Subcutaneous abdominal adipose tissue (tissue), 5 donors: ENCODE measurements at regions not wholly inside any gene's neighbourhood (a gene's known extent, or its start where the extent isn't known, plus 50 kb on each side); places are given as distances from the start of the nearest gene placed in this dataset.

Source experiments
- H3K27ac ChIP-seq: one replicate; pipeline ENCODE4 v1.7.0; 2013; ENCODE audit warnings: low read depth, mild to moderate bottlenecking, inconsistent platforms, low read length, moderate library complexity
- H3K27me3 ChIP-seq, 5 donors: one replicate each; pipeline ENCODE4 v1.7.0; 2013; ENCODE audit warnings: low read length in 5 of 5, inconsistent platforms in 1 of 5; ENCODE audit not compliant: control insufficient read depth in 5 of 5, insufficient read depth in 4 of 5
- H3K36me3 ChIP-seq, 5 donors: one replicate each; pipeline ENCODE4 v1.7.0; 2013; ENCODE audit warnings: low read length in 5 of 5; ENCODE audit not compliant: control insufficient read depth in 5 of 5, insufficient read depth in 5 of 5
- H3K4me1 ChIP-seq, 5 donors: one replicate each; pipeline ENCODE4 v1.7.0; 2013; ENCODE audit warnings: low read length in 5 of 5, mild to moderate bottlenecking in 3 of 5, moderate library complexity in 1 of 5; ENCODE audit not compliant: control insufficient read depth in 5 of 5, insufficient read depth in 5 of 5
- H3K4me3 ChIP-seq, 5 donors: one replicate each; pipeline ENCODE4 v1.7.0; 2013; ENCODE audit warnings: low read length in 5 of 5, low read depth in 1 of 5
- H3K9ac ChIP-seq, 5 donors: one replicate each; pipeline ENCODE4 v1.7.0; 2013; ENCODE audit warnings: low read length in 5 of 5, mild to moderate bottlenecking in 4 of 5, moderate library complexity in 3 of 5
- H3K9me3 ChIP-seq, 5 donors: one replicate each; pipeline ENCODE4 v1.7.0; 2013; ENCODE audit warnings: low read length in 5 of 5; ENCODE audit not compliant: control insufficient read depth in 5 of 5
- donor health status: healthy.
- donor health status: healthy.
- donor health status: healthy.
- donor health status: healthy.
- donor health status: healthy.

DNA sequence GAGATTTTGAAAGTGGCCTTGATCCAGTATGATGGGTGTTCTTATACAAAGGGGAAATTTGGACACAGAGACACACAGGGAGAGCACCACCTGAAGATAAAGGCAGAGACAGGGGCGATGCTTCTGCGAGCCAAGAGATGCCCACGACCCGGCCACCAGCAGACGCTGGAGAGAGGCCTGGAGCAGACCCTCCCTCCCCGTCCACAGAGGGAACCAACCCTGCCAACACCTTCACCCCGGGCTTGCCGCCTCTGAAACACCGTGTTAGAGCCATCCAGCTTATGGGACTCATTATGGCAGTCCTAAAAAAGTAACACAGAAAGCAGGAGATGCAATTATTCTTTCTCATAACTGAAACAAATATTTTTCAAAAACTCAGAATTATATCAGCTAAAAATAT is 303.3 kb upstream of the SHH start:
- H3K4me1 ChIP-seq = no peaks in the 10 kb centered on the region
- H3K27me3 ChIP-seq = peaks cover 0 to 2% (median 0%) of the 10 kb centered on the region in 5 donors
- no peak overlapping the region for H3K4me3 ChIP-seq
- H3K9me3 ChIP-seq = no peaks in the 10 kb centered on the region
- H3K9ac ChIP-seq = no peak overlapping the region
- no peaks in the 10 kb centered on the region for H3K36me3 ChIP-seq
- no peak overlapping the region for H3K27ac ChIP-seq

DNA sequence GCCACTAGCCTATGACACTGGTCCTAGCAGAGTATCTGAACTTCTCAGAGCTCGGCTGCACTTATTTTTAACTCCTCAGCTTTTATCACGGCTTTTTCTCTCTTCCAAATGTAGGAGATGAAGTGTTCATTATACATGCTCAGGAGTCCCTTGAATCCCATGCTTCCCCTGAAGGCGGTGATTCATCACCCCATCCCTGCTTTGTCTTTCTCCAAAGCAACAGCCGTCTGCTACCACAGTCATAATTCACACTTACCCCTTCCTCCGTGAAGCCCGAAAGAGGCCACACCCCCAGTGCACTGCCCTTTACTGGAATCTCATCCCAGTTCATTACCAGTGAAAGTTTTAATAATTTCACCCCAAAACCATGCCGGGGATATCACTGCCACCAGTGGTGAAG is 301.5 kb upstream of the SHH start:
- no peak overlapping the region for H3K9ac ChIP-seq
- no peak overlapping the region for H3K27ac ChIP-seq
- no peaks in the 10 kb centered on the region for H3K36me3 ChIP-seq

DNA sequence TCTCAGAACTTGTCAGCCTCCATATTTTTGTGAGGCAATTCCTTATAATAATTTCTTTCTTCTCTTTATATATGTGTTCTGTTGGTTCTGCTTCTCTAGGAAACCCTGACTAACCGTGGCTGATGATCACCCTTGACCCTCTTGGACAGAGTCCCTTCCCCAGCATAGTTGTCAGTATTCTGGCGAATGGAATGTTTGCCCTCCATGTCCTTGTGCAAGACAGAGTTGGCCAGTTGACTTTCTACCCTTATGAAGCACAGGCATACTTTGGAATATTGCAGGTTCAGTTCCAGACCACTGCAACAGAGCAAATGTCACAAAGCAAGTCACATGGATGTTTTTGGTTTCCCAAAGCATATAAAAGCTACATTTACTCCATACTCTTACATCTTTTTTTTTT is 297.7 kb upstream of the SHH start:
- no peaks in the 10 kb centered on the region for H3K36me3 ChIP-seq
- H3K4me1 ChIP-seq = peaks cover 0 to 6% (median 2%) of the 10 kb centered on the region in 5 donors
- no peaks in the 10 kb centered on the region for H3K27me3 ChIP-seq
- no peak overlapping the region for H3K9ac ChIP-seq
- no peaks in the 10 kb centered on the region for H3K9me3 ChIP-seq
- H3K27ac ChIP-seq = no peak overlapping the region
- H3K4me3 ChIP-seq = no peak overlapping the region

More for the DNA sequence above, 301.5 kb upstream of the SHH start:
- H3K27me3 ChIP-seq = no peaks in the 10 kb centered on the region
- no peaks in the 10 kb centered on the region for H3K9me3 ChIP-seq
- H3K4me1 ChIP-seq = peaks cover 0 to 6% (median 2%) of the 10 kb centered on the region in 5 donors
- no peak overlapping the region for H3K4me3 ChIP-seq

GRCh38 chr7:156109076-156109475 is 296.8 kb upstream of the SHH start:
- H3K4me3 ChIP-seq = no peak overlapping the region

GRCh38 chr7:156107957-156108356 is 295.7 kb upstream of the SHH start:
- peaks cover 0 to 2% (median 0%) of the 10 kb centered on the region in 5 donors for H3K27me3 ChIP-seq
- no peak overlapping the region for H3K4me3 ChIP-seq
- H3K4me1 ChIP-seq = peaks cover 0 to 6% (median 2%) of the 10 kb centered on the region in 5 donors
- H3K9ac ChIP-seq = no peak overlapping the region
- no peak overlapping the region for H3K27ac ChIP-seq
- H3K36me3 ChIP-seq = no peaks in the 10 kb centered on the region
- H3K9me3 ChIP-seq = no peaks in the 10 kb centered on the region

More at GRCh38 chr7:156109076-156109475, 296.8 kb upstream of the SHH start:
- Histone ChIP-seq H3K27ac (no peak overlapping the region), H3K9ac (no peak overlapping the region), H3K4me1 (peaks cover 0 to 6% (median 2%) of the 10 kb centered on the region in 5 donors), H3K36me3 (no peaks in the 10 kb centered on the region), H3K27me3 (peaks cover 0 to 2% (median 0%) of the 10 kb centered on the region in 5 donors), H3K9me3 (no peaks in the 10 kb centered on the region)

DNA sequence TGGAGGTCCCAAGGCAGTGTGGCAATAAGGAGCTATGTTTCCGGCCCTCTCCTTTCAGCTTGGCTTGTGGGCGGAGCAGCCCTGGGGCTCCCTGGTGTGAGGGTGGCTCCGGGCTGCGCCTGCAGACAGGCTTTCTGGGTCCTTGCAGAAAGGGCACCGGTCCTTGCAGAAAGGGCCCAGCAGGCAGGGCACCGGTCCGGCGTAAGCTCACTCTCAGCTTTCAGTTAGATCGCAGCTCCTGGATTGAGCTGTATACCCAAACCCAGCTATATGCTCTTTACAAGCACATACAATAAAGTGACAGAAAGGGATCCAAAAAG is 293.8 kb upstream of the SHH start:
- H3K4me3 ChIP-seq = no peak overlapping the region
- no peaks in the 10 kb centered on the region for H3K36me3 ChIP-seq
- H3K9ac ChIP-seq = no peak overlapping the region
- H3K9me3 ChIP-seq = no peaks in the 10 kb centered on the region
- no peak overlapping the region for H3K27ac ChIP-seq
- peaks cover 0 to 6% (median 2%) of the 10 kb centered on the region in 5 donors for H3K4me1 ChIP-seq
- peaks cover 0 to 2% (median 0%) of the 10 kb centered on the region in 5 donors for H3K27me3 ChIP-seq

DNA sequence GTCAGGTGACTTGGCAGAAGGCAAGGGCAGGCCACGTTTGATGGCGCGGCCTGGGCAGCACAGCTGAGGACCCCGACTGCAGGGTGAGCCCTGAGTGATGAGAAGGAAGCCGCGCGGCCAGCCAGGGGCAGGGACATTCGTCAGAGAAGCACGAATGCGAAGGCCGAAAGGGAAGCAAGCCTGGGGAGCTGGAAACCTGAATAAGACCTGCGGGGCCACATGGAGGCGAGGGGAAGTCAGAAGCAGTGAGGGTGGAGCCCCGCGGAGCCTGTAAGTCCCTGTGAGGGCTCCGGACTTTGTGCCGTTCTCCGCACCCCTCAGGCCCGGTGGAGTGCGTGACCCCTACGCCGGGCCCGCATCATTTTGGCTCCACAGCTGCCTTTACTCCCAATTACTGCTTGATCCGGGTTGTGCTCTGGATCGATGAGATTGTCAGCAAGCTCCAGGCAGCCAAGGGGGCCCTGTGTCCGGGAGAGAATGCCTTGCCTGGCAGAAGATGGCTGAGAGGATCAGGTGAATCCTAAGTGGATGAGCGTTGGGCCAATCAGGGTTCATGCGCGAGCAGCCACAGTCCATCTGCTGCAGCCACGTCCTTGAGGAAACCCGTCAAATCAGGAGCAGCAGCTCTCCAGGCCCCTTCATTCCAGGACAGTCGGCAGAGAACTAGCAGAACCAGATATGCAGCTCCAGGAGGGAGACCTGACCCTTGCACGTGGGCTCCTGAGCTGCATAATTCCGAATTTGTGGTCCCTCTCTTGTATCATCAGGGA is 293.3 kb upstream of the SHH start:
- Histone ChIP-seq H3K9ac (no peak overlapping the region), H3K36me3 (no peaks in the 10 kb centered on the region), H3K4me1 (peaks cover 0 to 6% (median 2%) of the 10 kb centered on the region in 5 donors), H3K4me3 (no peak overlapping the region), H3K27ac (no peak overlapping the region), H3K9me3 (no peaks in the 10 kb centered on the region), H3K27me3 (peaks cover 0 to 2% (median 0%) of the 10 kb centered on the region in 5 donors)

GRCh38 chr7:156104501-156105336 is 292.5 kb upstream of the SHH start:
- no peak overlapping the region for H3K9ac ChIP-seq
- H3K27me3 ChIP-seq = peaks cover 0 to 2% (median 0%) of the 10 kb centered on the region in 5 donors
- no peaks in the 10 kb centered on the region for H3K9me3 ChIP-seq
- no peak overlapping the region for H3K27ac ChIP-seq
- no peaks in the 10 kb centered on the region for H3K36me3 ChIP-seq
- no peak overlapping the region for H3K4me3 ChIP-seq
- peaks cover 0 to under 1% (median 0%) of the 10 kb centered on the region in 5 donors for H3K4me1 ChIP-seq

DNA sequence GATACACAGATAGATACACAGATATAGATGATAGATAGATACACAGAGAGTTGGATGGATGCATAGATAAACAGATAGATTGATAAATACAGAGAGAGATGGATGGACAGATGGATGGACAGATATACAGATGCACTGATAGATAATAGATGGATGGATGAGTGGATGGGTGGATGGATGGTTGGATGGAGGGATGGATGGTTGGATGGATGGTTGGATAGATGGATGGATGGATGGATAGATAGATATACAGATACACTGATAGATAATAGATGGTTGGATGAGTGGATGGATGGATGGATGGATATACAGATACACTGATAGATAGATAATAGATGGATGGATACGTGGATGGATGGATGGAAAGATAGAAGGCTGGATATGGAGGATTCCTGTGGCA is 290.0 kb upstream of the SHH start:
- Histone ChIP-seq H3K4me1 (no peaks in the 10 kb centered on the region), H3K36me3 (no peaks in the 10 kb centered on the region), H3K27ac (no peak overlapping the region), H3K4me3 (no peak overlapping the region), H3K9me3 (no peaks in the 10 kb centered on the region), H3K27me3 (peaks cover 0 to 2% (median 0%) of the 10 kb centered on the region in 5 donors), H3K9ac (no peak overlapping the region)

DNA sequence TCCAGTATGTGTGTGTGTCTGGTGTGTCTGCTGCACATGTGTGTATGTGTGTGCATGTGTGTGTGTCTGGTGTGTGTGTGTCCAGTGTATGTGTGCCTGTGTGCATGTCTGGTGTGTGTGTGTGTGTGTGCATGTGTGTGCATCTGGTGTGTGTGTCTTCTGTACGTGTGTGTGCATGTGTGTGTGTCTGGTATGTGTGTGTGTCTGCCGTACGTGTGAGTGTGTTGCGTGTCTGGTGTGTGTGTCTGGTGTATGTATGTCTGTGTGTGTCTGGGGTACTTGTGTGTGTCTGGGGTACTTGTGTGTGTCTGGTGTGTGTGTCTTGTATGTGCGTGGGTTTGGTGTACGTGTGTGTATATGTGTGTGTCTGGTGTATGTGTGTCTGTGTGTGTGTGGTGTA is 289.1 kb upstream of the SHH start:
- Histone ChIP-seq H3K4me1 (no peaks in the 10 kb centered on the region), H3K27me3 (peaks cover 0 to 3% (median 2%) of the 10 kb centered on the region in 5 donors), H3K9ac (no peak overlapping the region), H3K4me3 (no peak overlapping the region), H3K36me3 (no peaks in the 10 kb centered on the region), H3K27ac (no peak overlapping the region), H3K9me3 (no peaks in the 10 kb centered on the region)
